ENCODE measurements at regions not wholly inside any gene's neighbourhood (a gene's known extent, or its start where the extent isn't known, plus 50 kb on each side); places are given as distances from the start of the nearest gene placed in this dataset.
"Not testable (repeated sequence)": the region's sequence is repeated elsewhere in the genome, so short reads cannot be mapped to it uniquely, and the experiment has no call there.

GRCh38 chr9:82052081-82052480 is 63.5 kb downstream of the SPATA31D1 start:
- H3K9me3 ChIP-seq = no peaks in the 10 kb centered on the region
- H3K27me3 ChIP-seq = no peaks in the 10 kb centered on the region
- H3K36me3 ChIP-seq = no peaks in the 10 kb centered on the region
- no peaks in the 10 kb centered on the region for H3K4me1 ChIP-seq
- intact Hi-C loops (cut with DNase I) = no loop called here
- H3K27ac ChIP-seq = no peak overlapping the region
- no peak for DNase-seq
- no peak overlapping the region for H3K9ac ChIP-seq (ENCODE audit: low read depth in 2 of 2, low read length in 2 of 2)
- H3K4me3 ChIP-seq = no peak overlapping the region
- TF ChIP-seq CTCF (IDR thresholded peaks at IDR 0.05) = no peak

- no peaks in the 10 kb centered on the region for H3K36me3 ChIP-seq
- H3K27me3 ChIP-seq = no peaks in the 10 kb centered on the region
- H3K4me1 ChIP-seq = no peaks in the 10 kb centered on the region
- no peak for DNase-seq
- H3K9me3 ChIP-seq = no peaks in the 10 kb centered on the region
- no peak for TF ChIP-seq CTCF (IDR thresholded peaks at IDR 0.05)
- H3K4me3 ChIP-seq = no peak overlapping the region
- H3K27ac ChIP-seq = no peak overlapping the region
- intact Hi-C loops (cut with DNase I) = no loop called here
- no peak overlapping the region for H3K9ac ChIP-seq (ENCODE audit: low read depth in 2 of 2, low read length in 2 of 2)
Measured at GRCh38 chr9:82054264-82055015, 65.9 kb downstream of the SPATA31D1 start.

GRCh38 chr9:82057805-82058204 is 69.2 kb downstream of the SPATA31D1 start:
- no peak for DNase-seq
- no peak for TF ChIP-seq CTCF (IDR thresholded peaks at IDR 0.05)
- H3K9ac ChIP-seq (ENCODE audit: low read depth in 2 of 2, low read length in 2 of 2) = no peak overlapping the region
- no peak overlapping the region for H3K4me3 ChIP-seq
- intact Hi-C loops (cut with DNase I) = no loop called here
- no peaks in the 10 kb centered on the region for H3K36me3 ChIP-seq
- H3K27ac ChIP-seq = no peak overlapping the region
- no peaks in the 10 kb centered on the region for H3K27me3 ChIP-seq
- H3K4me1 ChIP-seq = no peaks in the 10 kb centered on the region
- H3K9me3 ChIP-seq = no peaks in the 10 kb centered on the region

GRCh38 chr9:82061801-82062200 is 73.2 kb downstream of the SPATA31D1 start:
- H3K27ac ChIP-seq; H3K4me3 ChIP-seq; H3K4me1 ChIP-seq; DNase-seq; H3K27me3 ChIP-seq; H3K9ac ChIP-seq (ENCODE audit: low read depth in 2 of 2, low read length in 2 of 2); H3K9me3 ChIP-seq; H3K36me3 ChIP-seq; intact Hi-C loops (cut with DNase I): not testable (repeated sequence)

- Histone ChIP-seq H3K4me1 (no peaks in the 10 kb centered on the region), H3K27ac (no peak overlapping the region), H3K27me3 (no peaks in the 10 kb centered on the region), H3K36me3 (no peaks in the 10 kb centered on the region), H3K4me3 (no peak overlapping the region), H3K9ac (ENCODE audit: low read depth in 2 of 2, low read length in 2 of 2) (no peak overlapping the region), H3K9me3 (no peaks in the 10 kb centered on the region)
- intact Hi-C loops (cut with DNase I) = no loop called here
- TF ChIP-seq CTCF (IDR thresholded peaks at IDR 0.05) = no peak
- no peak for DNase-seq
Measured at GRCh38 chr9:82062245-82062644, 73.7 kb downstream of the SPATA31D1 start.

Data from colonic mucosa (tissue), 4 donors.